Gastroesophageal sphincter (tissue), 4 donors: ENCODE measurements at regions not wholly inside any gene's neighbourhood (a gene's known extent, or its start where the extent isn't known, plus 50 kb on each side); places are given as distances from the start of the nearest gene placed in this dataset.

Experiments used
- ATAC-seq: fragments of 150-250 bp; one replicate; pipeline ENCODE4 v1.9.1; 2016; ENCODE audit warnings: mild to moderate bottlenecking, moderate library complexity
- H3K27ac ChIP-seq, 4 donors: fragments of 200-600 bp; sonication (generic) in 3 of 4; 1 replicate in 3 of 4; 2 replicates in 1 of 4; pipeline ENCODE4 v1.5.1; 2016 to 2019
- H3K27me3 ChIP-seq: fragments of 200-600 bp; sonication (generic); one replicate; pipeline ENCODE4 v1.5.1; 2019
- H3K36me3 ChIP-seq, 2 donors: fragments of 200-600 bp; sonication (generic); one replicate each; pipeline ENCODE4 v1.5.1; 2019; ENCODE audit warnings: control low read depth in 1 of 2
- H3K4me1 ChIP-seq, 3 donors: fragments of 200-600 bp; sonication (generic); 1 replicate in 2 of 3; 2 replicates in 1 of 3; pipeline ENCODE4 v1.5.1; 2016 to 2019; ENCODE audit warnings: control low read depth in 2 of 3
- H3K4me3 ChIP-seq, 2 donors: fragments of 200-600 bp; sonication (generic); one replicate each; pipeline ENCODE4 v1.5.1; 2019; ENCODE audit warnings: mild to moderate bottlenecking in 1 of 2, moderate library complexity in 1 of 2
- H3K9me3 ChIP-seq, 3 donors: fragments of 200-600 bp; sonication (generic); one replicate each; pipeline ENCODE4 v1.5.1; 2017 to 2019; ENCODE audit warnings: control low read depth in 2 of 3
- EP300 ChIP-seq: sonication (generic); formaldehyde crosslinking; IDR thresholded peaks from one replicate; pipeline ENCODE4 v1.6.1; 2017; ENCODE audit warnings: antibody characterized with exemption, mild to moderate bottlenecking
- POLR2A ChIP-seq, 2 donors: fragments of 450-650 bp; IDR thresholded peaks; one replicate each; pipeline ENCODE4 v1.6.1; 2017; ENCODE audit warnings: antibody characterized with exemption in 2 of 2, mild to moderate bottlenecking in 2 of 2, moderate library complexity in 1 of 2
- POLR2AphosphoS5 ChIP-seq: sonication (generic); formaldehyde crosslinking; IDR thresholded peaks from one replicate; pipeline ENCODE4 v1.6.1; 2017; ENCODE audit warnings: antibody characterized with exemption
- WGBS, 2 donors: methylation state at CpG; one replicate each; pipeline ENCODE4 v1.1.5; 2018; ENCODE audit warnings: low coverage in 1 of 2; 5-methylcytosine and 5-hydroxymethylcytosine counted together
- TF ChIP-seq, protein P1 (sequence below), 4 experiments: fragments of 200-600 bp in 2 of 4; fragments of 450-650 bp in 2 of 4; sonication (generic) in 1 of 4; IDR thresholded peaks; one replicate each; pipeline ENCODE4 v1.5.1; 2017 to 2019; ENCODE audit warnings: antibody characterized with exemption in 4 of 4, mild to moderate bottlenecking in 2 of 4, moderate library complexity in 2 of 4

DNA sequence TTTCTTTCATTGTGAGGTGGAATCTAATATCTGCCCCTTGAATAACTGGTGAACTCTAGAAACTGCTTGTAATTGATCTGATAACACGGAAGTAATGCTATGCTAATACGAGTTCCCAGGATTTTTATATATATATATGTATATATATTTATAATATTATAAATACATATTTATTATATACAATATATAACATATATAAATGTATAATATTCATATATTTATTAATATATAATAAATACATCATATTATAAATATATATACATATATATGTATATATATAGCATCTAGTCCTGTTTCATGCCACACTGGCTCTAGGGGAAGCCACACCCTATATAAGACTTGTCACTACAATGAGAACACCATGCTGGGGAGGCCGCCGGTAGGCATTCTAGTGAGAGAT is 156.7 kb upstream of the CDH19 start:
- TF ChIP-seq POLR2AphosphoS5 (no peak), EP300 (no peak), POLR2A (IDR thresholded peaks at IDR 0.05) (no peak)
- TF ChIP-seq, protein P1, sequence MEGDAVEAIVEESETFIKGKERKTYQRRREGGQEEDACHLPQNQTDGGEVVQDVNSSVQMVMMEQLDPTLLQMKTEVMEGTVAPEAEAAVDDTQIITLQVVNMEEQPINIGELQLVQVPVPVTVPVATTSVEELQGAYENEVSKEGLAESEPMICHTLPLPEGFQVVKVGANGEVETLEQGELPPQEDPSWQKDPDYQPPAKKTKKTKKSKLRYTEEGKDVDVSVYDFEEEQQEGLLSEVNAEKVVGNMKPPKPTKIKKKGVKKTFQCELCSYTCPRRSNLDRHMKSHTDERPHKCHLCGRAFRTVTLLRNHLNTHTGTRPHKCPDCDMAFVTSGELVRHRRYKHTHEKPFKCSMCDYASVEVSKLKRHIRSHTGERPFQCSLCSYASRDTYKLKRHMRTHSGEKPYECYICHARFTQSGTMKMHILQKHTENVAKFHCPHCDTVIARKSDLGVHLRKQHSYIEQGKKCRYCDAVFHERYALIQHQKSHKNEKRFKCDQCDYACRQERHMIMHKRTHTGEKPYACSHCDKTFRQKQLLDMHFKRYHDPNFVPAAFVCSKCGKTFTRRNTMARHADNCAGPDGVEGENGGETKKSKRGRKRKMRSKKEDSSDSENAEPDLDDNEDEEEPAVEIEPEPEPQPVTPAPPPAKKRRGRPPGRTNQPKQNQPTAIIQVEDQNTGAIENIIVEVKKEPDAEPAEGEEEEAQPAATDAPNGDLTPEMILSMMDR (IDR thresholded peaks at IDR 0.05): no peak
- Histone ChIP-seq H3K9me3 (no peaks in the 10 kb centered on the region), H3K4me3 (no peak overlapping the region), H3K4me1 (no peaks in the 10 kb centered on the region), H3K36me3 (no peaks in the 10 kb centered on the region), H3K27ac (no peak overlapping the region), H3K27me3 (no peaks in the 10 kb centered on the region)
- ATAC-seq: no peak
- 84 to 87% methylated on average over 4 of the region's 4 CpGs for WGBS, 2 donors

DNA sequence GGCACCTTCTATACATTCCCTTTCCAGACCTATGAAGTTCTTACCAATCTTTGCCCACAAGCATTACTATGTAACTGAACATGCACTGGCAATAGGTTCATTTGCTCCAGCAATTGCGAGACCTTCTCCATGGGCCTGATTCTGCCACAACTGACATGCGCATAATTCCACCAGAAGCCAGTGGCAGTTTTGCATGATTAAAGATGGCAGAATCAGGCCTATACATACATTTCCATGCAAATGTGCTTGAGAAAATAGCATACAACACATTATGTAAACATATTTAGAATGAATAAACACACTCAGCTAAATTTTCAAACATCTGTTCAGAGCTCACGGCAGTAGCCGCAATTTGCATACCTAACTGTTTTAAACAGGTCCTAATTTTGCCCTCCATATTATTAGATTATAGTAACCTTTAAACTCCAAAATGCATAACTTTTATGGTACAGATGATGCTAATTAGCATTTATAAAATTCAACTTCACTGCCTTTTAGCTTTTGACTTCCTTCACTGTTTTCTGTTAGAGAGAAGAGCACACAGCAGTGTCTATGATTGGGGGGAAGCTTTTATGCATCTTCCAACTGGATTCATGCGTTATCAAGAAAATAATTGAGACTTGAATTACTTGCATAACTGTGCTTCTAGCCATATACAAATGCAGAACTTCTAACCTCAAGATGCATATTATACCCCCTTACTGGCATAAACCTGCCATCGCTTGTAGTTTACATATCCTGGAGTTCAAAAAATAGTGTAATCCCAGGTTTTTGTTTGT is 155.3 kb upstream of the CDH19 start:
- Histone ChIP-seq H3K27ac (no peak overlapping the region), H3K27me3 (no peaks in the 10 kb centered on the region), H3K4me3 (no peak overlapping the region), H3K36me3 (no peaks in the 10 kb centered on the region), H3K4me1 (no peaks in the 10 kb centered on the region), H3K9me3 (no peaks in the 10 kb centered on the region)
- 82 to 86% methylated on average over 6 of the region's 6 CpGs for WGBS, 2 donors
- TF ChIP-seq, protein P1 (IDR thresholded peaks at IDR 0.05): no peak
- TF ChIP-seq POLR2AphosphoS5 (no peak), POLR2A (IDR thresholded peaks at IDR 0.05) (no peak), EP300 (no peak)
- ATAC-seq: no peak

DNA sequence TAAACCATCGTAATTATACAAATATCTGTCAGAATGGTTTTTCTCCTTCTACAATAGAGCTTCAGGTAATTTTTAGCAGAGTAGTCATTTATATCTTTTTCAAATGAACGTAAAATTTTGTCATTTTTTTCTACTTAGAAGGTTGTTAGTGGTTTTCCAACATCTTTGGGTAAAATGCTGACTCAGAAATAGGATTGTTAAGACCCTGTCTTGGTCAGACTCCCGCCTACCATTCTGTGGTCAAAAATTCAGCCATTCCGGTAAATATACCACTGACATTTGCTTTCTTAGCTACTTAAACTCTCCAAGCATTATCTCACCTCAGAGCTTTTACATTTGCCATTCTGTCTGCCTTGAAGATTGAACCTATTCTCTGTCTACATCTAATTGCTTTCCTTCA is 154.1 kb upstream of the CDH19 start:
- TF ChIP-seq EP300 (no peak), POLR2A (IDR thresholded peaks at IDR 0.05) (no peak)
- TF ChIP-seq, protein P1 (IDR thresholded peaks at IDR 0.05): no peak
- no peak overlapping the region for H3K27ac ChIP-seq
- H3K4me3 ChIP-seq: no peak overlapping the region
- H3K36me3 ChIP-seq: no peaks in the 10 kb centered on the region
- H3K9me3 ChIP-seq: no peaks in the 10 kb centered on the region
- no peak for ATAC-seq
- no peaks in the 10 kb centered on the region for H3K27me3 ChIP-seq
- no peaks in the 10 kb centered on the region for H3K4me1 ChIP-seq
- 63 to 84% methylated on average over 4 of the region's 4 CpGs for WGBS, 2 donors

DNA sequence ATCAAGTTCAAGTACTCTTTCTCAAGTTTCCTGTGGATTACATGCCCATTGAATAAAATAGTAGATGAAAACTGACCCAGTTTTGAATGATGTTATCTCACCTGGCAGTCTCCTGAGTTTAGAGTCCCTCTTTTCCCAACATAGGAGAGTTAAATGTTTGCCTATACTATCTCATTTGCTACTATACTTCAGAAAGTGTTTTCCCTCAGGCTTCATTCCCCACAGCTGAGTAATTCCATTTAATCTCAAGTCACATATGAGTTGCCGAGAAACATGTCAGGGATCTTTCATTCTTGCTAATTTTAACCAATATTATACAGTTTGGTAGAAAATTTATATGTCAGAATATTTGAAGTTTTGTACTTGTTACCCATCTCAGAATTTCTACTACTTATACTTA is 150.4 kb upstream of the CDH19 start:
- no peak for ATAC-seq
- H3K27ac ChIP-seq: no peak overlapping the region
- no peaks in the 10 kb centered on the region for H3K36me3 ChIP-seq
- H3K27me3 ChIP-seq: no peaks in the 10 kb centered on the region
- WGBS, 2 donors: 93 to 100% methylated on average over 1 of the region's 1 CpG
- no peaks in the 10 kb centered on the region for H3K9me3 ChIP-seq
- no peak for TF ChIP-seq POLR2A (IDR thresholded peaks at IDR 0.05)
- TF ChIP-seq EP300: no peak
- TF ChIP-seq, protein P1 (IDR thresholded peaks at IDR 0.05): no peak
- no peak for TF ChIP-seq POLR2AphosphoS5
- no peaks in the 10 kb centered on the region for H3K4me1 ChIP-seq
- no peak overlapping the region for H3K4me3 ChIP-seq

DNA sequence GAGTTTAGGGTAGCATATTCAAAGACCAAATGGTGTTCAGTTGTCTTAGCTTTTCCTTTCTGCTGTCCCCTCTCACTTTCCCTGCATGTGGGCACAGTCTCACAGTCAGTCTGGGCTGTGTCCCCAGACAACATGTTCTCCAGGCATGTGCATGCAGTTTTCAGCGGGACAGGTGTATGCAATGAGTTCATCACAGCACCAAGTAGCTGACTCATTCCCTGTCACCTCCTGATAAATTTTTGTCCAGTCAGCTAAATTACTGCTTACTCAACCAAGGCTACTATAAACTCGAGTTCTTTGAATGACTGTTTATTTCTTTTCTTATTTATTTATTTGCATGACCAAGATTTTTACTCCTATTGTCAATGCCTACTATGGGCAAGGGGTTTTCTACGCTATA is 148.8 kb upstream of the CDH19 start:
- WGBS, 2 donors: 53 to 79% methylated on average over 3 of the region's 3 CpGs

More for the DNA sequence above, 148.8 kb upstream of the CDH19 start:
- no peak for TF ChIP-seq POLR2AphosphoS5
- no peak for TF ChIP-seq POLR2A (IDR thresholded peaks at IDR 0.05)
- no peak for TF ChIP-seq EP300
- TF ChIP-seq, protein P1 (IDR thresholded peaks at IDR 0.05): no peak
- ATAC-seq: no peak
- Histone ChIP-seq H3K27me3 (no peaks in the 10 kb centered on the region), H3K36me3 (no peaks in the 10 kb centered on the region), H3K4me1 (no peaks in the 10 kb centered on the region), H3K27ac (no peak overlapping the region), H3K9me3 (no peaks in the 10 kb centered on the region), H3K4me3 (no peak overlapping the region)
